Activated T-cell treated with anti-CD3 and anti-CD28 coated beads, Interleukin-2, amount 50 U/mL, for 72 hours (primary cell): ENCODE measurements at regions not wholly inside any gene's neighbourhood (a gene's known extent, or its start where the extent isn't known, plus 50 kb on each side); places are given as distances from the start of the nearest gene placed in this dataset.

ENCODE experiments used
- ATAC-seq, 2 donors: fragments of 150-1000 bp; cut with Tn5 transposase; replicated peaks in 1 of 2; 2 replicates each; pipeline ENCODE4 v1.10.0; 2021; ENCODE audit warnings: moderate library complexity in 2 of 2, mild to moderate bottlenecking in 1 of 2
- DNase-seq, 2 donors: peaks; one replicate each; pipeline ENCODE4 v3.0.0; 2021 to 2022; ENCODE audit warnings: mixed read lengths in 1 of 2
- H3K27ac Mint-ChIP-seq: one replicate; pipeline ENCODE4 v1.8.0; 2022; ENCODE audit warnings: mild to moderate bottlenecking, moderate library complexity, mixed read lengths
- H3K27me3 Mint-ChIP-seq: one replicate; pipeline ENCODE4 v1.8.0; 2022; ENCODE audit warnings: low read depth, mixed read lengths
- H3K36me3 Mint-ChIP-seq, 2 donors: one replicate each; pipeline ENCODE4 v1.8.0; 2022; ENCODE audit warnings: mixed read lengths in 2 of 2, mild to moderate bottlenecking in 1 of 2; ENCODE audit not compliant: insufficient read depth in 2 of 2
- H3K4me1 Mint-ChIP-seq: one replicate; pipeline ENCODE4 v1.8.0; 2022; ENCODE audit warnings: low read depth, mixed read lengths
- H3K4me3 Mint-ChIP-seq, 2 donors: one replicate each; pipeline ENCODE4 v1.8.0; 2022; ENCODE audit warnings: mild to moderate bottlenecking in 2 of 2, mixed read lengths in 2 of 2, moderate library complexity in 2 of 2
- H3K9me3 Mint-ChIP-seq, 2 donors: one replicate each; pipeline ENCODE4 v1.8.0; 2022; ENCODE audit warnings: mixed read lengths in 2 of 2

DNA sequence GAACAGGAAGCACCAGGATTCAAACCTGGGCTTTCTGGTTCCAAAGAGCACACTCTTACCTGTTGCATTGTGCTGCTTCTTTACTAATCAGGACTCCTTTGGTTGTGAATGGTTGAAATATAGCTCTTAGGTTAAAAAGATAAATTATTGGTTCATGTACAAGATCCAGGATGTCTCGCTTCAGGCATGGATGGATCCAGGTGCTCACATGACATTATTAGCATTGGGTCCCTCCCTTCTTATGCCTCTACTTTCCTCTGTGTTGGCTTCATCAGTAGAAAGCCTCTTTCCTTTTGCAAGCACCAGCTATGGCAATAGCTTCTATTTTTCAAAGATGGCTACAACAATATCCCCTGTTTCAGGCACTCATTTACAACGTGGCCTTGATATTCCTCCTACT is 217.7 kb upstream of the SULF2 start:
- DNase-seq (no peak), ATAC-seq (no peak)
- Mint-ChIP-seq H3K36me3 (peaks cover 0 to 3% of the 10 kb centered on the region in 2 donors), H3K4me1 (no peaks in the 10 kb centered on the region), H3K27ac (no peak overlapping the region), H3K4me3 (no peak overlapping the region), H3K27me3 (peaks cover 32% of the 10 kb centered on the region), H3K9me3 (peaks cover 3% of the 10 kb centered on the region in 2 donors)

DNA sequence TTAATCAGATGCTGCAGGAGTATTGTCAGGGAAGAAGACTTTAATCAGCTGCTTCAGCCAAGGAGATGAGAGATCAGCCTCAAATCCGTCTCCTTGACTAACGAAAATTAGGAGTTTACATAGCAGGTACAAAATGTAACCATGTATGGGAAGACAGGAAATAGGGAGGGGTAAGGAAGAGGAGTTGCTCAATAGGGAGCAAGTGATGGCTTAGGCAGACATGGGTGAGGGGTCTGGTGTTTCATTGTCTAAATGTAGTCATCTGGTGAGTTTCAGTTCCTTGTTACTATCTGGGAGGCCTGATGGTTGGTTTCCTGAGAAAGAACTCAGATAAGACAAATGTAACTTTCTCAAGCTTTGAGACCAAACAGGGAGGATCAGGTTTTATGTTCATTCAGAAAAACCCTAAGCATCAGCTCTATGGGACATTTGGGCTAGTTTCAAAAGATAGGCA is 217.3 kb upstream of the SULF2 start:
- H3K9me3 Mint-ChIP-seq = peaks cover 1 to 3% of the 10 kb centered on the region in 2 donors
- DNase-seq = no peak
- no peak for ATAC-seq
- H3K27ac Mint-ChIP-seq = no peak overlapping the region
- H3K36me3 Mint-ChIP-seq = peaks cover 0 to 3% of the 10 kb centered on the region in 2 donors
- H3K4me3 Mint-ChIP-seq = no peak overlapping the region
- H3K4me1 Mint-ChIP-seq = no peaks in the 10 kb centered on the region
- peaks cover 29% of the 10 kb centered on the region for H3K27me3 Mint-ChIP-seq

DNA sequence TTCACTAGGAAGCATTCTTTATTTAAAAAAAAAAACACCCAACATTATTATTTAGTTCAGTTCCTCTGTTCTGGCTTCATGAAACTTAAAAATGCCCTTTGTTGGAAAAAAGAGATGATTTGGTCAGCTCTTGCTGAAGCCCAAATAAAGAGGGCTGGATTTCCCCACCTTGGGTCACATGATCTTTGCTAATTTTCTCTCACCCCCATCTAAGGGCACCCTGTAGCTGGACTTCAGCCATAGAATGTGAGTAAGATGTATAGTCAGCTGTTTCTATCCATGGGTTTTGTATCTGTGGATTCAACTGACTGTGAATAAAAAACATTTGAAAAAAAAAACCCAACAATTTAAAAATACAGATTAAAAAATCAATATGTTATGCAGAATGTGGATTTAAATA is 213.9 kb upstream of the SULF2 start:
- H3K36me3 Mint-ChIP-seq = peaks cover 0 to 3% of the 10 kb centered on the region in 2 donors
- ATAC-seq (no peak), DNase-seq (no peak)
- peaks cover 0 to 3% of the 10 kb centered on the region in 2 donors for H3K9me3 Mint-ChIP-seq
- no peaks in the 10 kb centered on the region for H3K4me1 Mint-ChIP-seq
- H3K4me3 Mint-ChIP-seq = no peak overlapping the region
- H3K27me3 Mint-ChIP-seq = peaks cover 6% of the 10 kb centered on the region
- no peak overlapping the region for H3K27ac Mint-ChIP-seq

DNA sequence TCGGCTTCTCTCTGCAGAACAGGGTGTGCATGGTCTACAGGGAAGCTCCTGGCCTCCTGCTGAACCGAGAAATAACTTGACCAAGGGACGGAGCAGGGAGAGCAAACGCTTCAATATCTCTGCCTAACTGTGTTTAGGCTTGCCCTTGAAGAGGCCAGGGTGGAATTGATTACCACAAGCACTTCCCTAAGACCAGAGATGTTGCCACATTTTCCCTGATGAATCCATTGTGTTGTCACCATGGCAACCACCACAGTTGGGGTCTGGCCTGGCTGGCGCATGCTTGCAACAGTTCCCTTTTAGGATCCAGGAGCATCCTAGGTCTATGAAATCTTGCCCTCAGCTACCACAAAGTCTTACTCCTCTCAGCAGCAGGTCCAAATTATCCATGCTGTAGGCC is 213.5 kb upstream of the SULF2 start:
- H3K27me3 Mint-ChIP-seq = peaks cover 1% of the 10 kb centered on the region
- no peak overlapping the region for H3K4me3 Mint-ChIP-seq
- ATAC-seq (no peak), DNase-seq (no peak)
- H3K4me1 Mint-ChIP-seq = no peaks in the 10 kb centered on the region
- H3K36me3 Mint-ChIP-seq = peaks cover 0 to 3% of the 10 kb centered on the region in 2 donors
- no peak overlapping the region for H3K27ac Mint-ChIP-seq
- H3K9me3 Mint-ChIP-seq = peaks cover 0 to 3% of the 10 kb centered on the region in 2 donors

DNA sequence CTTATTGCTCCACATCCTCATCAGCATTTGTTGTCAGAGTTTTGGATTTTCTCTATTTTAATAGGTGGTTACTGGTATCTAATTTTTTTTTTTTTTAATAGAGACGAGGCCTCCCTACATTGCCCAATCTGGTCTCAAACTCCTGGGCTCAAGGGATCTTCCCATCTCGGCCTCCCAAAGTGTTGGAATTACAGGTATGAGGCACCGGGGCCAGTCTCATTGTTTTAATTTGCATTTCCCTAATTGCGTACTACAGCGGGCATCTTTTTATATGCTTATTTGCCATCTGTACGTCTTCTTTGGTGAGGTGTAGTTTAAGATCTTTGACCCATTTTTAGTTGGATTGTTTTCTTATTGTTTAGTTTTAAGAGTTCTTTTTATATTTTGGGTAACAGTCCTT is 210.4 kb upstream of the SULF2 start:
- DNase-seq (no peak), ATAC-seq (no peak)
- Mint-ChIP-seq H3K27me3 (no peaks in the 10 kb centered on the region), H3K4me1 (no peaks in the 10 kb centered on the region), H3K4me3 (no peak overlapping the region), H3K36me3 (no peaks in the 10 kb centered on the region), H3K27ac (no peak overlapping the region), H3K9me3 (peaks cover 0 to 2% of the 10 kb centered on the region in 2 donors)

DNA sequence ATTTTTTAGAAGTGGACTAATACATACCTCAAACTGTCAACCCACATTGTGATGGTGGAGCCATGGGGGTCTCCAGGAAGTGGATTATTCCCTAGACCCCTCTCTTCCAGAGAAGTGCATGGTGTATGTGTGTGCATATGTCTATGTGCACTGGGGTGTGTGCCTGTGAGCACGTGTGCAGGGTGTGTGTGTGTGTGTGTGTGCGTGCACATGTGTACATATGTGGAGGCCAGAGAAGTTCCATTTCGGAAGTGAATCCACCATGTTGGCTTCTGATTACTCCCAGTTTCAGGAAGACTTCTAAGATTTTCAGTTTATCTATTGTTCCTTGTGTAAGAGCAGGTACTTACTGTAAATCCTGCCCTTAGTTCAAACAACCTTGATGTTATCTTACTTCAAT is 208.5 kb upstream of the SULF2 start:
- Mint-ChIP-seq H3K27ac (no peak overlapping the region), H3K4me1 (no peaks in the 10 kb centered on the region), H3K36me3 (no peaks in the 10 kb centered on the region), H3K9me3 (peaks cover 0 to 2% of the 10 kb centered on the region in 2 donors), H3K27me3 (peaks cover 7% of the 10 kb centered on the region), H3K4me3 (no peak overlapping the region)
- ATAC-seq = no peak
- no peak for DNase-seq

DNA sequence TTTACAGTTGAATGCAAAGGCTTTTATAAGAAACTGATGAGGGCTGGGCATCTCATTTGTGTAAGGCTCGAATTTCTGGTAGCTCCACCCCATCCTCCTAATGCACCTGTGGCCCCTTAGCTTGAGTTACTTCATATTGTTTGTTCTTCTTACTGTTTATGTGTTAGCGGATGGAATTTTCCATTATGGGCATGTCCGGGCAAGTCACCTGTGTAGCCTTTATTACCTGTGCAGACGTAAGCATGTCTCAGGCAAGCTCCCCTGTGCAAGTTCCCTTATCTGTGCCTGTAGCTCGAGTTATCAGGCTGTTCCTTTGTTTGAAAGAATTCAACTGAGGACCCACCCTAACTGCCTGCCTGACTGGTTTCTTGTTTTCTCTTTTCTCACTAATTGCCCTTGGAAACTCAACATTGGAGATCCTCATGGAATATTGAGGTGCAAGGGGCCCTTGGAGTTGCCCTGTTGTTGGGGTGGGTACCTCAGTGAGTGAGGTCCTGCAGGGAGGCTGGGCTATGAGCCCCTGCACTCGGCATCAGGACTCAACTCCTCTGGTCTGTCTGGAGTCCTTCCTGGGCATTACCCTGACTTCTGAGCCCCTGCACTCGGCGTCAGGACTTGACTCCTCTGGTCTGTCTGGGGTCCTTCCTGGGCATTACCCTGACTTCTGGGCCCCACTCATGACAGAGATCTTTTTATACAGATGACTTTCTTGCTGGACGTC is 207.9 kb upstream of the SULF2 start:
- no peak for DNase-seq
- Mint-ChIP-seq H3K36me3 (no peaks in the 10 kb centered on the region), H3K27ac (no peak overlapping the region), H3K4me1 (no peaks in the 10 kb centered on the region), H3K4me3 (no peak overlapping the region), H3K27me3 (peaks cover 7% of the 10 kb centered on the region), H3K9me3 (peaks cover 0 to 2% of the 10 kb centered on the region in 2 donors)
- no peak for ATAC-seq

DNA sequence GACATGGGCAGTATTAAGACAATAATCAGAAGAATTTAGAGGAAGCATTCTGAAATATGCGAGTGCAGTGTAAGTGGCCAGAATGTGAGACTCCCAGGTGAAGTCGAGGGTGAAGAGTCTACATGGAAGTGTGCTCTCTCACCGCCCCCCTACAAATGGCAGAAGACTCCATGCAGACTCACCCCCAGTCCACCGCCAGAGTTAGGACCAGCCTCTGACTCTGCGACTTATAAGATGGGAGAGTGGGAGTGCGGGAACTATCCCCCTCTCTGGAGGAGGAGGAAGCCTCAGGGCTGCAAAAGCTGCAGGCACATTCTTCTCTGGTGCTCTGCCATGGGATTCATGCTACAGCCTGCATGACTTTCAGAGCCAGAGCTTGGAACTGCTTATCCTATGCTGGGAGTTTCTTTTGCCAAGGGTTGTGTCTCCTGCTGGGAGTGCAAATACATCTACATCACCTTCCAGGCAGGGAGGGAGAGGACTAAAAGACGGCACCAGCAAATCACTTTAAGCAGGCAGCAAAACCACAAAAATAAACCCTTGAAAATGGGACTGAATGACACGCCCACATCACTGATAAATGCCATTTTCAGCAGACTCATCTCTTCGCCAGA is 206.7 kb upstream of the SULF2 start:
- H3K9me3 Mint-ChIP-seq = peaks cover 0 to 2% of the 10 kb centered on the region in 2 donors
- no peaks in the 10 kb centered on the region for H3K4me1 Mint-ChIP-seq
- no peak overlapping the region for H3K27ac Mint-ChIP-seq
- H3K36me3 Mint-ChIP-seq = no peaks in the 10 kb centered on the region
- H3K4me3 Mint-ChIP-seq = no peak overlapping the region
- peaks cover 7% of the 10 kb centered on the region for H3K27me3 Mint-ChIP-seq
- DNase-seq (no peak), ATAC-seq (no peak)

DNA sequence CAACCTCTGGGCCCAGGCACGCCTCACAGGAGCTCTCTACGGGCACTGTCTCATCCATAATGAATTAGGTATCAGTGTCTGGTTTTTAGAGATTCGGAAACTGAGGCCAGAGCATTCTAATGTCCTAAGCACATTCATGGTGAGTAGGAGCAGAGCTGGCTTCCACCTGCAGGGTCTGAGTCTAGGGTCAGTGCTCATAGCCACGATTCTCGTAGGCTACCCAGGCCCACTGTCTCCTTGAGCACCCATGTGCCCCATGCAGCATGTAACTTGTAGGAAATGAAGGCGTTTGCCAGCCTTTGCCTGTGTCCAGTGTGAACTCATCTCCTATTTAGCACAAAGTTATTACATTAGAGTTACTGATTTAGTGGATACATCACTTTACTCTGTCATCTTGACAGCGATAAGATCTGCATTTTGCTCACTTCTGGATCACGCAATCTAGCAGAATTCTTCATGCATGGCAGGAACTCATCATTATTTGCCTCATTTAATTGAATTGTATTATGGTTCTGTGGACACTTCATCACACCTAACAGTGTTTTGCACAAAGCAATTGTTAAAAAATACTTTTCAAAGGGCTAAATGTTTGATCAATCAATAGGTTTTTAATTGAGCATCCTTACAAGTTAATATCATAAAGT is 205.3 kb upstream of the SULF2 start:
- Mint-ChIP-seq H3K9me3 (peaks cover 0 to 2% of the 10 kb centered on the region in 2 donors), H3K27ac (no peak overlapping the region), H3K27me3 (peaks cover 7% of the 10 kb centered on the region), H3K36me3 (no peaks in the 10 kb centered on the region), H3K4me1 (no peaks in the 10 kb centered on the region), H3K4me3 (no peak overlapping the region)
- ATAC-seq (no peak), DNase-seq (no peak)

DNA sequence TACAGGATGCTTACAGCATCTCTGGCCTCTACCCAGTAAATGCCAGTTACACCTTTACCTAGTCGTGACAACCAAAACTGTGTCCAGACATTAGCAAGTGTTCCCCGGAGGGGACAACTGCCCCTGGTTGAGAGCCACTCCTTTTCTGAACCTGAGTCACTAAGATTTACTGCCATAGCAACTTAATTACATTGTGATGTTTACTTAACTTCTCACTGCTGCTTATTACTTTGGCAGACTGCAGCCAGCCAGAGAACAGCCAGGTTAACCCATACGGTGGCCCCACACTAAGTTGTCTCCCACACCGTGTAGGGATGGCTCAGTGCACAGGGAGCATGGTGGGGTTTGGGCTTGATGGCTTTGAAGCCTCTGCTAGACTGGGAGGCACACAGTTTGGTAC is 204.7 kb upstream of the SULF2 start:
- H3K36me3 Mint-ChIP-seq = no peaks in the 10 kb centered on the region
- DNase-seq = no peak
- peaks cover 7% of the 10 kb centered on the region for H3K27me3 Mint-ChIP-seq
- no peak overlapping the region for H3K27ac Mint-ChIP-seq
- peaks cover 0 to 2% of the 10 kb centered on the region in 2 donors for H3K9me3 Mint-ChIP-seq
- H3K4me3 Mint-ChIP-seq = no peak overlapping the region
- H3K4me1 Mint-ChIP-seq = no peaks in the 10 kb centered on the region
- no peak for ATAC-seq

DNA sequence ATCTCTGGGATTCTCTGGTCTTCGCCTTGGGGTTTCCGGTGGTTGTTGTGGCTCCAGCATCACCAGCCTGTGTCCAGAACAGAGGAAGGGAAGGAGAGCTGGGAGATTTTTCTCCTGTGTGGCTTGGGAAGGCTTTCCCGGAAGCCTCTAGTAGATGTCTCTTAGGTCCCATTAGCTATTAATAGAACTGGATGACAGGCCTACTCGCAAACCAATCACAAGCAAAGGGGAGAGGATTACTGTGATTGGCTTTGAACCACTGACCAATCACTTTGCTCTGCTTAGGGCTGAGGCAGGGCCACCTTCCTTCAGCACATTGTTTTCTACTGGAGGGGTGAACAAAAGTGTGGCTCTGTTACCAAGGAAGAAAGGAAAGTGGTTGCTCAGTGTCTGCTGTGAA is 203.4 kb upstream of the SULF2 start:
- ATAC-seq = no peak
- Mint-ChIP-seq H3K4me1 (no peaks in the 10 kb centered on the region), H3K27me3 (peaks cover 7% of the 10 kb centered on the region), H3K36me3 (no peaks in the 10 kb centered on the region), H3K9me3 (peaks cover 0 to 2% of the 10 kb centered on the region in 2 donors), H3K27ac (no peak overlapping the region), H3K4me3 (no peak overlapping the region)
- no peak for DNase-seq

DNA sequence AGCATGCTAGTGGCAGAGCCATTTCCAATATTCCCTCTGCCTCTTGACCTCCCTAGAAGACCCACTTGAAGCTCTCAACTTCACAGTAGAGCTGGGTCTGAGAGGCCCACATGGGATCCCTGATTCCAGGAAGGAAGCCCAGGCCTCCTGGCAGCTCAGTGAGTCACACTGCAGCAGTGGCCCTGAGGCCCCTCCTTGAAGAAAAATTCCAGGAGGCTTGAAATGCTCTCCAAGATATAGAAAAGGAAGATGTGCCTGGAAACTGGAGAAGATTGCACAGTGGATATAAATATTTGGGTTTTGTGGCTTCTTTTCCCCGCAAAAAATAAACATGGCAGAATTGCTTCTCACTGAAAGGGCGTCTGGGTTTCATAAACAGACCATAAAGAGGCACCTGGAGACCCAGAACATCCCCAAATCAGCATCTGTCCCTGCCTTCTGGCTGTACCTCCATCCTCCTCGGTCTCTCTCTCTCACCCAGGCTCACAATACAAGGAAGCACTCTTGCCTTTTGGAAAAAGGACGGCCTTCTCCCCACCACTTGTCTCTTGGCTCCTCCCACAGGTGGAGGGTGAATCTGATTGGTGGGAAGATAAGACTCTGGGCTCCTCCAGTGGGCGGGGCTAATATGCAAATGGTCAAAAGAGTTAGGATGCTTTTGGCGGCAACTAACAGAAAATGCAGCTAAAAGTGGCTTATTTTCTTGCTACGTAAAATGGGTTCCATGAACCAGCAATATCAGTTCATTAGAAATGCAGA is 200.0 kb upstream of the SULF2 start:
- Mint-ChIP-seq H3K36me3 (no peaks in the 10 kb centered on the region), H3K27ac (no peak overlapping the region), H3K9me3 (no peaks in the 10 kb centered on the region), H3K4me3 (no peak overlapping the region), H3K27me3 (peaks cover 13% of the 10 kb centered on the region), H3K4me1 (no peaks in the 10 kb centered on the region)
- ATAC-seq = no peak
- DNase-seq = no peak

DNA sequence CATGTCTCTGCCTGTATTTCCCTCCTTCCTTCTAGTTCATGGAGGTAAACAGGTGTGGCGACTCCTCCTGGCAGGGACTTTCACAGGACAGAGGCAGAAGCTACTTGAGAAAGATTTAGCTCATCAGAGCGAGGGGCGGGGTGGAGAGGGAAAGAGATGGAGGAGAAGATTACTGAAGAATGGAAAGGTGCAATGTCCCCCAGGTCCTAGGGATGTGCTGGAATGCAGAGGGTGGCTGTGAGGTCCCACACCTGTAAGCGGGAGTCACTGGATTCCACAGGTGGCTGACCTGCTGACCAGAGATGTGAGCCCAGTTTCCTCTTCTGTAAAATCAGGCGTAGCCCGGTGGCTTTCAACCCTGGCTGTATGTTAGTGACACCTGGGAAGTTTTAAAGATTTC is 199.2 kb upstream of the SULF2 start:
- H3K27me3 Mint-ChIP-seq = peaks cover 8% of the 10 kb centered on the region
- H3K4me3 Mint-ChIP-seq = no peak overlapping the region
- no peak overlapping the region for H3K27ac Mint-ChIP-seq
- H3K36me3 Mint-ChIP-seq = no peaks in the 10 kb centered on the region
- DNase-seq = no peak
- ATAC-seq = no peak
- no peaks in the 10 kb centered on the region for H3K9me3 Mint-ChIP-seq
- H3K4me1 Mint-ChIP-seq = no peaks in the 10 kb centered on the region
